Chondrocyte (in vitro differentiated cells): ENCODE measurements at regions not wholly inside any gene's neighbourhood (a gene's known extent, or its start where the extent isn't known, plus 50 kb on each side); places are given as distances from the start of the nearest gene placed in this dataset.

ENCODE experiments used
- DNase-seq: peaks from one replicate; pipeline ENCODE4 v3.0.0; 2021; ENCODE audit warnings: mixed read lengths, low spot score
- H3K27ac Mint-ChIP-seq: one replicate; pipeline ENCODE4 v1.8.0; 2021; ENCODE audit warnings: mild to moderate bottlenecking, moderate library complexity, mixed read lengths; ENCODE audit not compliant: unreplicated experiment
- H3K27me3 Mint-ChIP-seq: 2 replicates; pipeline ENCODE4 v1.8.0; 2021; ENCODE audit warnings: low read depth, mixed read lengths
- H3K36me3 Mint-ChIP-seq: 2 replicates; pipeline ENCODE4 v1.8.0; 2021; ENCODE audit warnings: low read depth, mixed read lengths
- H3K4me1 Mint-ChIP-seq: 2 replicates; pipeline ENCODE4 v1.8.0; 2021; ENCODE audit warnings: low read depth, mild to moderate bottlenecking, mixed read lengths
- H3K4me3 Mint-ChIP-seq: one replicate; pipeline ENCODE4 v1.8.0; 2021; ENCODE audit warnings: mild to moderate bottlenecking, moderate library complexity, mixed read lengths; ENCODE audit not compliant: unreplicated experiment
- H3K9me3 Mint-ChIP-seq: 2 replicates; pipeline ENCODE4 v1.8.0; 2021; ENCODE audit warnings: low read depth, mixed read lengths
- TF ChIP-seq, protein P1 (sequence below): fragments of 200-600 bp; sonication (generic); IDR thresholded peaks from 2 replicates; pipeline ENCODE4 v1.5.0; 2021; ENCODE audit warnings: antibody characterized with exemption, mild to moderate bottlenecking, moderate library complexity

DNA sequence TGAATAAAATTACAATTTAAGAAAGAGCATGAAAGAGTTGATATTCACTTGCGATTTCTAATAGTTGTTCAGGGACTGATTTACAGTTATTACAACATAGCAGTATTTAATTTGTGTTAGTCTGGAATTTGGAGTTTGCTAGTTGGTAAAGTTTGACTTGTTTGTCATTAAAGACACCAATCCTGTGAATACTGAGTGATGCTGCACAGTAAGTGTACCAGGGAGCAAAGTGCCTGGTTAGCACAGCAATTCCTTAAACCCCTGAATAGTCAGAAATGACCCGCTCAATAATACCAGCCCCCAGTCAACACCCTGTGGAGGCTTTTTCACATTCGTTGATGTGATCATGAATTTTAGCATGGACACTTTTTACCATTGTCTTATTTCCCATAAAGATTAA lies 122.2 kb upstream of the GC start:
- H3K27ac Mint-ChIP-seq: no peak overlapping the region
- TF ChIP-seq, protein P1, sequence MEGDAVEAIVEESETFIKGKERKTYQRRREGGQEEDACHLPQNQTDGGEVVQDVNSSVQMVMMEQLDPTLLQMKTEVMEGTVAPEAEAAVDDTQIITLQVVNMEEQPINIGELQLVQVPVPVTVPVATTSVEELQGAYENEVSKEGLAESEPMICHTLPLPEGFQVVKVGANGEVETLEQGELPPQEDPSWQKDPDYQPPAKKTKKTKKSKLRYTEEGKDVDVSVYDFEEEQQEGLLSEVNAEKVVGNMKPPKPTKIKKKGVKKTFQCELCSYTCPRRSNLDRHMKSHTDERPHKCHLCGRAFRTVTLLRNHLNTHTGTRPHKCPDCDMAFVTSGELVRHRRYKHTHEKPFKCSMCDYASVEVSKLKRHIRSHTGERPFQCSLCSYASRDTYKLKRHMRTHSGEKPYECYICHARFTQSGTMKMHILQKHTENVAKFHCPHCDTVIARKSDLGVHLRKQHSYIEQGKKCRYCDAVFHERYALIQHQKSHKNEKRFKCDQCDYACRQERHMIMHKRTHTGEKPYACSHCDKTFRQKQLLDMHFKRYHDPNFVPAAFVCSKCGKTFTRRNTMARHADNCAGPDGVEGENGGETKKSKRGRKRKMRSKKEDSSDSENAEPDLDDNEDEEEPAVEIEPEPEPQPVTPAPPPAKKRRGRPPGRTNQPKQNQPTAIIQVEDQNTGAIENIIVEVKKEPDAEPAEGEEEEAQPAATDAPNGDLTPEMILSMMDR: no peak
- peaks cover 2% of the 10 kb centered on the region for H3K36me3 Mint-ChIP-seq
- peaks cover 12% of the 10 kb centered on the region for H3K9me3 Mint-ChIP-seq
- H3K4me1 Mint-ChIP-seq: no peaks in the 10 kb centered on the region
- no peaks in the 10 kb centered on the region for H3K27me3 Mint-ChIP-seq
- no peak overlapping the region for H3K4me3 Mint-ChIP-seq
- DNase-seq: no peak

DNA sequence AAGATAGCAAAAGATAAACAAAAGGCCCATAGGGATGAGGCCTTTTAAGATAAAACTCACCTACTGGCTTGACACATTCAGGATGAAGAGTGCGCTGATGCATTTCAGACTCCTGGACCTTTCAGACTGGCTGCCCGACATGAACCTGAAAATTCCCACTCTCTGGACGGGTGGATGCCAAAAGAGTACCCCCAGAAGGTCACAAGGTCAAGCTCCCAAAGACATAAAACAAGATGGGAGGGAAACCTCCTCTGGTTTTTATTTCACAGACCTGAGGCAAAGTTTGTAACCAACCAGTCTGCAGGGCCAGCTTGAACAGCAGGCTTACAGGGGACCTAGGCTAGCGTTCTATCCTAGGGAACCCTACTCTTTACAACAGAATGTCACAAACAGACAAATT lies 123.2 kb upstream of the GC start:
- no peak for DNase-seq
- Mint-ChIP-seq H3K36me3 (peaks cover 2% of the 10 kb centered on the region), H3K4me1 (no peaks in the 10 kb centered on the region), H3K27ac (no peak overlapping the region), H3K9me3 (peaks cover 12% of the 10 kb centered on the region), H3K4me3 (no peak overlapping the region), H3K27me3 (no peaks in the 10 kb centered on the region)
- TF ChIP-seq, protein P1: no peak

DNA sequence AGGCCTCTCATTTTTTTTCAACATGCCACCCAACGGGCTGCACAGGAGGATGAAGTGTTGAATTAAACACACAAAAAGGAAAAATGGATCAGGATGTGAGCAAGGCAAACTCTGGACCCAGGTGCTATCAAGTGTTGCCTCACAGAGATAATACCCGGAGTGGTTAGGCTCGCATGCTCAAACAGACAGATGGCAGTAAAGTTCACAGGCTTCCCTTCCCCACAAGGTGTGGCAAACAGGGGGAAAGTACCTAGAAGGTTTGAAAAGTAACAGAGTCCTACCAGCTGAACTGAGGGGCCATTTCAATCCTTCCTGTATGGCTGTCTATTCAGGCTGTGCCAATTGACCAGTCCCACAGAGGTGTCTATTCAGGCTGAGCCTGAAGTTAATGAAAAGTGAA lies 123.9 kb upstream of the GC start:
- no peaks in the 10 kb centered on the region for H3K4me1 Mint-ChIP-seq
- no peaks in the 10 kb centered on the region for H3K27me3 Mint-ChIP-seq
- no peak overlapping the region for H3K4me3 Mint-ChIP-seq
- DNase-seq: no peak
- TF ChIP-seq, protein P1: no peak
- peaks cover 2% of the 10 kb centered on the region for H3K36me3 Mint-ChIP-seq
- H3K27ac Mint-ChIP-seq: no peak overlapping the region
- H3K9me3 Mint-ChIP-seq: peaks cover 12% of the 10 kb centered on the region

DNA sequence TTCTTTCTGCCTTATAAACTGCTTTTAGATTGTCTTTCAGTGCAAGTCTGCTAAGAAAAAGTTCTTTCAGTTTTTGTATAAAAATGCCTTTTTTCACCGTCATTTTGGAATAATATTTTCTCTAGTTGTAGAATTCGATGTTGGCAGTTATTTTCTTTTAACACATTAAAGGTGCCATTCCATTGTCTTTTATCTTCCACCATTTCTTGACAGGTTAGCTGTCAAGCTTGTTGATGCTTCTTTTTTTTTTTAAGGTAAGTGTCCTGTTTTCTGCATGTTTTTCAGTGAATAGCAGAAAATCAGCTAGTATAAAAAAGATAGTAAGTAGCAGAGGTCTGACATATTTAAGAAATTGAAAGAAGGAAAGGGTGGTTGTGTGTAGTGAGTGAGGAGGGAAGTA lies 118.5 kb upstream of the NPFFR2 start:
- H3K9me3 Mint-ChIP-seq: peaks cover 12% of the 10 kb centered on the region
- no peaks in the 10 kb centered on the region for H3K27me3 Mint-ChIP-seq
- no peak for DNase-seq
- TF ChIP-seq, protein P1: no peak
- H3K27ac Mint-ChIP-seq: no peak overlapping the region
- H3K36me3 Mint-ChIP-seq: no peaks in the 10 kb centered on the region
- H3K4me3 Mint-ChIP-seq: no peak overlapping the region
- no peaks in the 10 kb centered on the region for H3K4me1 Mint-ChIP-seq

DNA sequence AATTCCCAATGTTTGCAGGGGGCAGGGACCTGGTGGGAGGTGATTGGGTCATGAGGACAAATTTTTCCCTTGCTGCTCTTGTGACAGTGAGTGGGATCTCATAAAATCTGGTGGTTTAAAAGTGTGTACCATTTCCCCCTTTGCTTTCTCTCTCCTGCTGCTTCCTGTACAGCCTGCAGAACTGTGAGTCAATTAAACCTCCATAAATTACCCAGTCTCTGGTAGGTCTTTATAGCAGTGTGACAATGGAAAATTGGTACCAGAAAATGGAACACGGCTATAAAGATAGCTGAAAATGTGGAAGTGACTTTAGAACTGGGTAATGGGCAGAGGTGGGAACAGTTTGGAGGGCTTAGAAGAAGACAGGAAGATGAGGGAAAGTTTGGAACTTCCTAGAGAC lies 108.7 kb upstream of the NPFFR2 start:
- no peaks in the 10 kb centered on the region for H3K36me3 Mint-ChIP-seq
- H3K9me3 Mint-ChIP-seq: peaks cover 1% of the 10 kb centered on the region
- no peaks in the 10 kb centered on the region for H3K4me1 Mint-ChIP-seq
- TF ChIP-seq, protein P1: no peak
- no peaks in the 10 kb centered on the region for H3K27me3 Mint-ChIP-seq
- DNase-seq: no peak
- H3K4me3 Mint-ChIP-seq: no peak overlapping the region
- no peak overlapping the region for H3K27ac Mint-ChIP-seq
